ENCODE measurements at regions not wholly inside any gene's neighbourhood (a gene's known extent, or its start where the extent isn't known, plus 50 kb on each side); places are given as distances from the start of the nearest gene placed in this dataset.

GRCh38 chr9:7947577-7947976 is 148.0 kb upstream of the DMAC1 start:
- no peak for DNase-seq
- Histone ChIP-seq H3K4me3 (no peak overlapping the region), H3K36me3 (no peaks in the 10 kb centered on the region), H3K9me3 (no peaks in the 10 kb centered on the region), H3K4me1 (no peaks in the 10 kb centered on the region), H3K27ac (no peak overlapping the region), H3K27me3 (no peaks in the 10 kb centered on the region)
- WGBS, 2 donors = 57 to 81% methylated on average over 1 of the region's 1 CpG
- no peak for TF ChIP-seq CTCF (IDR thresholded peaks at IDR 0.05)
- FAIRE-seq = no peak
- ATAC-seq = no peak
- intact Hi-C loops (cut with DNase I) = no loop called here

GRCh38 chr9:7946458-7946857 is 146.9 kb upstream of the DMAC1 start:
- 60 to 75% methylated on average over 3 of the region's 3 CpGs for WGBS, 2 donors
- H3K27me3 ChIP-seq = no peaks in the 10 kb centered on the region
- FAIRE-seq (no peak), DNase-seq (no peak), ATAC-seq (no peak)
- TF ChIP-seq CTCF (IDR thresholded peaks at IDR 0.05) = no peak
- no peaks in the 10 kb centered on the region for H3K9me3 ChIP-seq
- H3K27ac ChIP-seq = no peak overlapping the region
- no peaks in the 10 kb centered on the region for H3K36me3 ChIP-seq
- intact Hi-C loops (cut with DNase I) = no loop called here
- H3K4me1 ChIP-seq = no peaks in the 10 kb centered on the region
- H3K4me3 ChIP-seq = no peak overlapping the region

- H3K27ac ChIP-seq = no peak overlapping the region
- WGBS, 2 donors = 40 to 43% methylated on average over 2 of the region's 2 CpGs
- TF ChIP-seq CTCF (IDR thresholded peaks at IDR 0.05) = no peak
- no peak for ATAC-seq
- H3K9me3 ChIP-seq = no peaks in the 10 kb centered on the region
- no peak overlapping the region for H3K4me3 ChIP-seq
- no peak for FAIRE-seq
- intact Hi-C loops (cut with DNase I) = no loop called here
- DNase-seq = no peak
- no peaks in the 10 kb centered on the region for H3K36me3 ChIP-seq
- H3K27me3 ChIP-seq = no peaks in the 10 kb centered on the region
- no peaks in the 10 kb centered on the region for H3K4me1 ChIP-seq
Observed at GRCh38 chr9:7944572-7944971, 145.0 kb upstream of the DMAC1 start.

GRCh38 chr9:7937761-7938491 is 138.3 kb upstream of the DMAC1 start:
- H3K9me3 ChIP-seq = no peaks in the 10 kb centered on the region
- FAIRE-seq (no peak), DNase-seq (no peak), ATAC-seq (no peak)
- H3K36me3 ChIP-seq = no peaks in the 10 kb centered on the region
- WGBS, 2 donors = 64 to 77% methylated on average over 7 of the region's 7 CpGs
- no peaks in the 10 kb centered on the region for H3K27me3 ChIP-seq
- H3K4me1 ChIP-seq = no peaks in the 10 kb centered on the region
- no peak for TF ChIP-seq CTCF (IDR thresholded peaks at IDR 0.05)
- no peak overlapping the region for H3K27ac ChIP-seq
- H3K4me3 ChIP-seq = no peak overlapping the region
- intact Hi-C loops (cut with DNase I) = no loop called here

- no peaks in the 10 kb centered on the region for H3K27me3 ChIP-seq
- ATAC-seq = no peak
- H3K9me3 ChIP-seq = no peaks in the 10 kb centered on the region
- no peaks in the 10 kb centered on the region for H3K36me3 ChIP-seq
- FAIRE-seq = no peak
- 65 to 81% methylated on average over 1 of the region's 1 CpG for WGBS, 2 donors
- no peaks in the 10 kb centered on the region for H3K4me1 ChIP-seq
- no peak overlapping the region for H3K27ac ChIP-seq
- H3K4me3 ChIP-seq = no peak overlapping the region
- no peak for DNase-seq
- intact Hi-C loops (cut with DNase I) = no loop called here
- no peak for TF ChIP-seq CTCF (IDR thresholded peaks at IDR 0.05)
Observed at GRCh38 chr9:7936996-7937395, 137.4 kb upstream of the DMAC1 start.

All from pancreas (tissue), 10 donors.